ENCODE measurements at regions not wholly inside any gene's neighbourhood (a gene's known extent, or its start where the extent isn't known, plus 50 kb on each side); places are given as distances from the start of the nearest gene placed in this dataset.
A peak's percentile ranks its signal among the peaks of the same experiment; 100 is the strongest.

- H3K9ac ChIP-seq (ENCODE audit: low read length) = peak overlapping the region; percentile 95
- peaks cover 38% of the 10 kb centered on the region for H3K79me2 ChIP-seq (replicated peaks; ENCODE audit: insufficient read depth, low read length)
- no peaks in the 10 kb centered on the region for H3K9me3 ChIP-seq (ENCODE audit: low read length)
- H3K9me2 ChIP-seq (ENCODE audit: insufficient read depth, low read length) = no peaks in the 10 kb centered on the region
- H3K27ac ChIP-seq (ENCODE audit: low read length) = peak overlapping the region; percentile 42
- H2AFZ ChIP-seq (ENCODE audit: low read depth, low read length) = peak overlapping the region; percentile 67
- no peaks in the 10 kb centered on the region for H3K36me3 ChIP-seq (ENCODE audit: insufficient read depth, low read length)
- H3K4me2 ChIP-seq (ENCODE audit: low read length) = no peak overlapping the region
- TF ChIP-seq POLR2AphosphoS5 (IDR thresholded peaks at IDR 0.05) (no peak), TAF1 (IDR thresholded peaks at IDR 0.05; ENCODE audit: low read depth) (no peak), EZH2 (IDR thresholded peaks at IDR 0.05; ENCODE audit: borderline replicate concordance, insufficient read depth, low read length, poor library complexity, severe bottlenecking) (no peak), EP300 (conservative IDR thresholded peaks at IDR 0.05; ENCODE audit: poor library complexity, severe bottlenecking) (no peak), SMC3 (conservative IDR thresholded peaks at IDR 0.05; ENCODE audit: poor library complexity) (no peak), RAD21 (conservative IDR thresholded peaks at IDR 0.05) (no peak), MXI1 (conservative IDR thresholded peaks at IDR 0.05; ENCODE audit: poor library complexity, severe bottlenecking) (no peak)
- TF ChIP-seq, protein P1, sequence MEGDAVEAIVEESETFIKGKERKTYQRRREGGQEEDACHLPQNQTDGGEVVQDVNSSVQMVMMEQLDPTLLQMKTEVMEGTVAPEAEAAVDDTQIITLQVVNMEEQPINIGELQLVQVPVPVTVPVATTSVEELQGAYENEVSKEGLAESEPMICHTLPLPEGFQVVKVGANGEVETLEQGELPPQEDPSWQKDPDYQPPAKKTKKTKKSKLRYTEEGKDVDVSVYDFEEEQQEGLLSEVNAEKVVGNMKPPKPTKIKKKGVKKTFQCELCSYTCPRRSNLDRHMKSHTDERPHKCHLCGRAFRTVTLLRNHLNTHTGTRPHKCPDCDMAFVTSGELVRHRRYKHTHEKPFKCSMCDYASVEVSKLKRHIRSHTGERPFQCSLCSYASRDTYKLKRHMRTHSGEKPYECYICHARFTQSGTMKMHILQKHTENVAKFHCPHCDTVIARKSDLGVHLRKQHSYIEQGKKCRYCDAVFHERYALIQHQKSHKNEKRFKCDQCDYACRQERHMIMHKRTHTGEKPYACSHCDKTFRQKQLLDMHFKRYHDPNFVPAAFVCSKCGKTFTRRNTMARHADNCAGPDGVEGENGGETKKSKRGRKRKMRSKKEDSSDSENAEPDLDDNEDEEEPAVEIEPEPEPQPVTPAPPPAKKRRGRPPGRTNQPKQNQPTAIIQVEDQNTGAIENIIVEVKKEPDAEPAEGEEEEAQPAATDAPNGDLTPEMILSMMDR (IDR thresholded peaks at IDR 0.05; ENCODE audit: poor library complexity, severe bottlenecking) = no peak
- TF ChIP-seq, protein P2, sequence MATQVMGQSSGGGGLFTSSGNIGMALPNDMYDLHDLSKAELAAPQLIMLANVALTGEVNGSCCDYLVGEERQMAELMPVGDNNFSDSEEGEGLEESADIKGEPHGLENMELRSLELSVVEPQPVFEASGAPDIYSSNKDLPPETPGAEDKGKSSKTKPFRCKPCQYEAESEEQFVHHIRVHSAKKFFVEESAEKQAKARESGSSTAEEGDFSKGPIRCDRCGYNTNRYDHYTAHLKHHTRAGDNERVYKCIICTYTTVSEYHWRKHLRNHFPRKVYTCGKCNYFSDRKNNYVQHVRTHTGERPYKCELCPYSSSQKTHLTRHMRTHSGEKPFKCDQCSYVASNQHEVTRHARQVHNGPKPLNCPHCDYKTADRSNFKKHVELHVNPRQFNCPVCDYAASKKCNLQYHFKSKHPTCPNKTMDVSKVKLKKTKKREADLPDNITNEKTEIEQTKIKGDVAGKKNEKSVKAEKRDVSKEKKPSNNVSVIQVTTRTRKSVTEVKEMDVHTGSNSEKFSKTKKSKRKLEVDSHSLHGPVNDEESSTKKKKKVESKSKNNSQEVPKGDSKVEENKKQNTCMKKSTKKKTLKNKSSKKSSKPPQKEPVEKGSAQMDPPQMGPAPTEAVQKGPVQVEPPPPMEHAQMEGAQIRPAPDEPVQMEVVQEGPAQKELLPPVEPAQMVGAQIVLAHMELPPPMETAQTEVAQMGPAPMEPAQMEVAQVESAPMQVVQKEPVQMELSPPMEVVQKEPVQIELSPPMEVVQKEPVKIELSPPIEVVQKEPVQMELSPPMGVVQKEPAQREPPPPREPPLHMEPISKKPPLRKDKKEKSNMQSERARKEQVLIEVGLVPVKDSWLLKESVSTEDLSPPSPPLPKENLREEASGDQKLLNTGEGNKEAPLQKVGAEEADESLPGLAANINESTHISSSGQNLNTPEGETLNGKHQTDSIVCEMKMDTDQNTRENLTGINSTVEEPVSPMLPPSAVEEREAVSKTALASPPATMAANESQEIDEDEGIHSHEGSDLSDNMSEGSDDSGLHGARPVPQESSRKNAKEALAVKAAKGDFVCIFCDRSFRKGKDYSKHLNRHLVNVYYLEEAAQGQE (IDR thresholded peaks at IDR 0.05; ENCODE audit: borderline replicate concordance) = no peak
- no peaks in the 10 kb centered on the region for H3K27me3 ChIP-seq (ENCODE audit: insufficient read depth, low read depth, low read length)
- no peaks in the 10 kb centered on the region for H3F3A ChIP-seq (ENCODE audit: insufficient read depth, low read length, poor library complexity, severe bottlenecking)
- H4K20me1 ChIP-seq (ENCODE audit: insufficient read depth) = peaks cover 3% of the 10 kb centered on the region
- peak overlapping the region; percentile 70 for H3K4me3 ChIP-seq (ENCODE audit: low read length)
Observed at GRCh38 chr9:94165592-94166235, 81.5 kb downstream of the PTPDC1 start.

- H3K27ac ChIP-seq (ENCODE audit: low read length) = peak overlapping the region; percentile 84
- H3K36me3 ChIP-seq (ENCODE audit: insufficient read depth, low read length) = no peaks in the 10 kb centered on the region
- no peaks in the 10 kb centered on the region for H3K27me3 ChIP-seq (ENCODE audit: insufficient read depth, low read depth, low read length)
- H3K4me3 ChIP-seq (ENCODE audit: low read length) = peak overlapping the region; percentile 95
- no peaks in the 10 kb centered on the region for H3F3A ChIP-seq (ENCODE audit: insufficient read depth, low read length, poor library complexity, severe bottlenecking)
- TF ChIP-seq, protein P1 (IDR thresholded peaks at IDR 0.05; ENCODE audit: poor library complexity, severe bottlenecking) = peak; percentile 73
- peak; percentile 74 for TF ChIP-seq EP300 (conservative IDR thresholded peaks at IDR 0.05; ENCODE audit: poor library complexity, severe bottlenecking)
- peak; percentile 63 for TF ChIP-seq MXI1 (conservative IDR thresholded peaks at IDR 0.05; ENCODE audit: poor library complexity, severe bottlenecking)
- TF ChIP-seq SMC3 (conservative IDR thresholded peaks at IDR 0.05; ENCODE audit: poor library complexity) = peak; percentile 23
- peak; percentile 91 for TF ChIP-seq POLR2AphosphoS5 (IDR thresholded peaks at IDR 0.05)
- TF ChIP-seq RAD21 (conservative IDR thresholded peaks at IDR 0.05) = peak; percentile 32
- TF ChIP-seq, protein P2 (IDR thresholded peaks at IDR 0.05; ENCODE audit: borderline replicate concordance) = peak; percentile 57
- TF ChIP-seq TAF1 (IDR thresholded peaks at IDR 0.05; ENCODE audit: low read depth) = peak; percentile 48
- TF ChIP-seq EZH2 (IDR thresholded peaks at IDR 0.05; ENCODE audit: borderline replicate concordance, insufficient read depth, low read length, poor library complexity, severe bottlenecking) = no peak
- H3K9ac ChIP-seq (ENCODE audit: low read length) = peak overlapping the region; percentile 95
- peaks cover 45% of the 10 kb centered on the region for H3K79me2 ChIP-seq (replicated peaks; ENCODE audit: insufficient read depth, low read length)
- H3K9me2 ChIP-seq (ENCODE audit: insufficient read depth, low read length) = no peaks in the 10 kb centered on the region
- no peak overlapping the region for H3K4me2 ChIP-seq (ENCODE audit: low read length)
- peak overlapping the region; percentile 63 for H2AFZ ChIP-seq (ENCODE audit: low read depth, low read length)
- peaks cover 3% of the 10 kb centered on the region for H4K20me1 ChIP-seq (ENCODE audit: insufficient read depth)
- H3K9me3 ChIP-seq (ENCODE audit: low read length) = no peaks in the 10 kb centered on the region
Observed at GRCh38 chr9:94166236-94166975, 82.1 kb downstream of the PTPDC1 start.
